T-helper 17 cell (primary cell): ENCODE measurements at regions not wholly inside any gene's neighbourhood (a gene's known extent, or its start where the extent isn't known, plus 50 kb on each side); places are given as distances from the start of the nearest gene placed in this dataset.

Experiments
- ATAC-seq: fragments of 150-1000 bp; cut with Tn5 transposase; 2 replicates; pipeline ENCODE4 v1.10.0; 2021; ENCODE audit warnings: mild to moderate bottlenecking, moderate library complexity
- DNase-seq, 3 donors: peaks; one replicate each; pipeline versions ENCODE4 v3.0.0 to v3.0.0-alpha.2; 2020 to 2021
- H3K9me3 ChIP-seq: one replicate; pipeline ENCODE4 v1.7.0; 2013; ENCODE audit warnings: low read length, mild to moderate bottlenecking; ENCODE audit not compliant: control insufficient read depth, poor library complexity, severe bottlenecking
- H3K27ac Mint-ChIP-seq: one replicate; pipeline ENCODE4 v1.8.0; 2022; ENCODE audit warnings: mild to moderate bottlenecking, moderate library complexity, mixed read lengths
- H3K27me3 Mint-ChIP-seq: one replicate; pipeline ENCODE4 v1.8.0; 2022; ENCODE audit warnings: mixed read lengths
- H3K36me3 Mint-ChIP-seq: one replicate; pipeline ENCODE4 v1.8.0; 2022; ENCODE audit warnings: low read depth, mixed read lengths
- H3K4me1 Mint-ChIP-seq: one replicate; pipeline ENCODE4 v1.8.0; 2022; ENCODE audit warnings: mild to moderate bottlenecking, mixed read lengths
- H3K4me3 Mint-ChIP-seq: one replicate; pipeline ENCODE4 v1.8.0; 2022; ENCODE audit warnings: mild to moderate bottlenecking, moderate library complexity, mixed read lengths

DNA sequence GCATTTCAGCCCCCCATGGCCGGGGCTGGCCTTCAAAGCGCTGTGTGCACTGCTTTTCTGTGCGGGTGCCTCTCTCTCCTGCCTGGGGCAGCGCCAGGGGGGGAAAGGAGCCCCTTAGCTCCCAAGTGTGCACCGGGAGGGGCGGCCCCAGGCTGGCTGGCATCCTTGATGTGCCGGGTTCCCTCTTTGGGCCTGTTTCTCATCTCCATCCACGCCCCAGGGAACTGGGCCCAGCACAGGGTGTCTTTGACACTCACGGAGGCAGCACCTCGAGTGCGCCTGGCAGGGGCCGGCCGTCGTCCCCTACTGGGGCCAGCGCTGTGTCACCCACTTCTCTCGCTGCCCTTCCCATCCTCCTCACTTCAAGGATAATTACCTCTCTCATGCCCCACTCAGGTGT lies 324.3 kb downstream of the TEX29 start:
- Mint-ChIP-seq H3K36me3 (no peaks in the 10 kb centered on the region), H3K4me3 (no peak overlapping the region), H3K27ac (no peak overlapping the region), H3K4me1 (no peaks in the 10 kb centered on the region), H3K27me3 (peaks cover 18% of the 10 kb centered on the region)
- no peaks in the 10 kb centered on the region for H3K9me3 ChIP-seq
- DNase-seq (no peak), ATAC-seq (no peak)

DNA sequence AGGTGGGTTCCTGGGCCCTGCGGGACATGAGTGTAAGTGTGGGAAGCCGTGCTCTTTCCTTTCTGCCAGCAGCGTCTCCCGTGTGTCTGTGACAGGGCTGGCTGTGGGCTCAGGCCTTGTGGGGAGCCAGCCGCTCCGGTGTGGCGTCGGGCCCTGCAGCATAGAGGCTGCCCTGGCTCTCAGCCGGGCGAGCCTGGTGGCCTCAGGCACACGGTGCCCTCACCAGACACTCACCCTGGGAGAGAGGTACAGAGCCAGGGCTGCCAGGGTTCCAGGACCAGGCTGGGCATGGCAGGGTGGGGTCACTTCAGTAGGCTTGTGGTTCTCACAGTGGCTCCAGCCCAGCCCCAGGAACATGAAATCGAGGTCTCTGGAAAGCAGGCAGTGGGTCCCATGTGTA lies 324.8 kb downstream of the TEX29 start:
- Mint-ChIP-seq H3K4me1 (no peaks in the 10 kb centered on the region), H3K4me3 (no peak overlapping the region), H3K36me3 (no peaks in the 10 kb centered on the region), H3K27me3 (peaks cover 19% of the 10 kb centered on the region), H3K27ac (no peak overlapping the region)
- H3K9me3 ChIP-seq: no peaks in the 10 kb centered on the region
- no peak for ATAC-seq
- DNase-seq: no peak

DNA sequence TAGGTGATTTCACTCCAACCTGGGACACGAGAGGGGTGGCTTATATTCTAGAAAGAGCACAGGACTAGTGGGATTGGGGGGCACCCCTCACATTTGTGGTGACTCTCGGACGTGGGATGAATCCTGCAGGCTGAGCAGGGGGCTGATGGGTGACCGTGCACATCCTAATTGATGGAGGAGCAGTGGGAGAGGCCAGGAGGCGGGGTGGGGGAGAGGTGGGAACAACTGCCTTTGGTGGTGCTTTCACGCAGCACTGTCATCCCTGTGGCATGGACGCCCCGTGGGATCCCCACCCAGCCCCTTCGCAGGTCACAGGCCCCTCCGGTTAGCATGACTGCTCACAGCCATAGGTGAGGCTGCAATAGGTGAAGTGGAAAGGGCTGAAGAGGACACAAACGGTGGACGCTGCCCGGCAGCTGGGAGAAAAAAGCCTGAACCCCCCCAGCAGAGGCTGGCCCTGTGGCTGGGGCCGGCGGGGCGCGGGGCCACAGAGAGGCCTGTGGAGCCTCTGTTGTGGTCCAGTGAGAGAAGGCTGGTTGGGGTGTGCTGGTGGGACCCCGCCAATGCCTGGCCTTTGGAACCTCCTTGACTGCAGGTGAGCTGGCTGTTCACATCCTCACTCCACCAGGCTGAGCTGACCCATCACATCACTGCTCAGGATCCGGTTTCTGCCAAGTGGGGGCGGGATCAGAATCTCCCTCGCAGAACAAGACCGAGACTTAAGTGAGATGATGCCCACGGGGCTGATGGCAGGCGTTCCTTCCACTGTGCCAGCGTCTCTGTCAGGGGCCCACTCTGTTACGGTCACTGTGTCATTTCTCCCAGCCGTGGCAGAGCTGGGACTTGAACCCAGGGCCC lies 325.4 kb downstream of the TEX29 start:
- no peaks in the 10 kb centered on the region for H3K9me3 ChIP-seq
- Mint-ChIP-seq H3K27ac (no peak overlapping the region), H3K4me1 (no peaks in the 10 kb centered on the region), H3K4me3 (no peak overlapping the region), H3K27me3 (peaks cover 25% of the 10 kb centered on the region), H3K36me3 (no peaks in the 10 kb centered on the region)
- no peak for DNase-seq
- ATAC-seq: no peak

DNA sequence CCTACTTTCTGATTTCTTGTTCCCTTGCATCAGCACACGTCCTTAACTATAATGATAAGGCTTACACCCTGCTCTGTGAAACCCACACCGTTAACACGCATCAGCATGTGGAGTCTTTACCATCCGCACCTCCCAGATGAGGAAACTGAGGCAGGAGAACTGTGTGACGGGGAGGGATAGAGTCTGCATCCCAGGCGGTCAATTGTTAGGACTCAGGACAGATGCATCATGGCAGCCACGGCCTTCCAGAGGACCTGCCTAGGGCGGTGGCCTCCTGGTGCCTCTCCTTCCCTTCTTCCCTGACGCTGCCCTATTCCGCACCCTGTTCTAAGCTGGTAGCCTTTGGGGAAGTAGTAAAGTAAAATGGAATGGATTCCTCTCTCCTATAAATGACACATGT lies 326.0 kb downstream of the TEX29 start:
- no peak for ATAC-seq
- Mint-ChIP-seq H3K4me3 (no peak overlapping the region), H3K27me3 (peaks cover 31% of the 10 kb centered on the region), H3K36me3 (no peaks in the 10 kb centered on the region), H3K4me1 (no peaks in the 10 kb centered on the region), H3K27ac (no peak overlapping the region)
- no peaks in the 10 kb centered on the region for H3K9me3 ChIP-seq
- DNase-seq: no peak

DNA sequence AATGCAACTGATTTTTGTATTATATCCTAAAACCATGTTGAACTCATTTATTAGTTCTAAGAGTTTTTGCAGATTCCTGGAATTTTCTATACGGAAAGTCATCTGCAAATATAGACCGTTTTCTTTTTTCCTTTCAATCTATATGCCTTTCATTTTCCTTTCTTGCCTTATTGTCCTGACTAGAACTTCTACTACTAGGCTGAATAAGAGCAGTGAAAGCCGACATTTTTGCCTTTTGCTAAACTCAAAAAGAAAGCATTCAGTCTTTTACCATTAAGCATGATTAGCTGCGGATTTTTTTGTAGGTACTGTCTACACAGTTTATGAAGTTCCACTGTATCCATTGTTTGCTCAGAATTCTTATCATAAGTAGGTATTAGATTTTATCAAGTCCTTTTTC lies 328.4 kb downstream of the TEX29 start:
- no peak for ATAC-seq

DNA sequence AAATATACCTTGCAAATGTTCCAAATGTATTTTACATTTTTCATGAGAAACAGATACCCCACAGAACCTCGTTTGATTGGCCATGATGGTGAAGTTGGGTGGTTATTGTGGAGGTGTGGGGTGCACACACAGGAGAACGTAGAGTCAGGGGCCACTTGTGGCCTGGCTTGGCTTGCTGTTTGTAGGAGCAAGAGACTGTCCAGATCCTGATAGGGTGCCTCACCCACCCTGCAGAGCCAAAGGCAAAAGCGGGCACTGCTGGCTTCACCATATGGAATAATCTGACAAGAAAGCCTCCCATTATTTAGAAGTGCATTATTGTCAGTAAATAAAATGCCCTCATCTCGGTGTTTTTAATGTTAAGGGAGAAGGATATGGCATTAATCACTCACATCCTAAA lies 330.2 kb downstream of the TEX29 start:
- Mint-ChIP-seq H3K36me3 (no peaks in the 10 kb centered on the region), H3K27me3 (peaks cover 40% of the 10 kb centered on the region), H3K4me3 (no peak overlapping the region), H3K27ac (no peak overlapping the region), H3K4me1 (no peaks in the 10 kb centered on the region)
- ATAC-seq (no peak), DNase-seq (no peak)
- no peaks in the 10 kb centered on the region for H3K9me3 ChIP-seq

More for the DNA sequence above, 328.4 kb downstream of the TEX29 start:
- no peak overlapping the region for H3K27ac Mint-ChIP-seq
- no peaks in the 10 kb centered on the region for H3K4me1 Mint-ChIP-seq
- no peak overlapping the region for H3K4me3 Mint-ChIP-seq
- no peaks in the 10 kb centered on the region for H3K9me3 ChIP-seq
- no peak for DNase-seq
- H3K36me3 Mint-ChIP-seq: no peaks in the 10 kb centered on the region
- H3K27me3 Mint-ChIP-seq: peaks cover 39% of the 10 kb centered on the region

DNA sequence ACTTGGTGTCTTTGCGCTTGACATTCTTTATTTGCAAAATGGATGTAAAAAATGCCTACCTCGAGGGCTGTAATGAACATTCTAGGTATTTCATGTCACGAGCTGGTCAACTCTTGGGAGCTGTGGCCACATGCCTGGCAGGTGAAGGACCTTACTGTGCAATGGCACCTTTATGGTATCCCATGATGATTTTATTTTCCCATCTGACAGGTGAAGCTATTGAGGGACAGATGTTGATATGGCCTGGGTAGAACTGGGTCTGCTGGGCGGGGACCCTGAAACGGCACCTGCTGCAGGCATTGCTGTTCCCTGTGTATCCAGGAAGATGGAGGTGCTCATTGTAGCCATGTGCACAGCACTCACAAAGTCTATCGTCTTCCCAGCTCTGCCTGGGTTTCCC lies 332.2 kb downstream of the TEX29 start:
- Mint-ChIP-seq H3K4me3 (no peak overlapping the region), H3K4me1 (no peaks in the 10 kb centered on the region), H3K27ac (no peak overlapping the region), H3K27me3 (peaks cover 54% of the 10 kb centered on the region), H3K36me3 (no peaks in the 10 kb centered on the region)
- DNase-seq (no peak), ATAC-seq (no peak)
- no peaks in the 10 kb centered on the region for H3K9me3 ChIP-seq

DNA sequence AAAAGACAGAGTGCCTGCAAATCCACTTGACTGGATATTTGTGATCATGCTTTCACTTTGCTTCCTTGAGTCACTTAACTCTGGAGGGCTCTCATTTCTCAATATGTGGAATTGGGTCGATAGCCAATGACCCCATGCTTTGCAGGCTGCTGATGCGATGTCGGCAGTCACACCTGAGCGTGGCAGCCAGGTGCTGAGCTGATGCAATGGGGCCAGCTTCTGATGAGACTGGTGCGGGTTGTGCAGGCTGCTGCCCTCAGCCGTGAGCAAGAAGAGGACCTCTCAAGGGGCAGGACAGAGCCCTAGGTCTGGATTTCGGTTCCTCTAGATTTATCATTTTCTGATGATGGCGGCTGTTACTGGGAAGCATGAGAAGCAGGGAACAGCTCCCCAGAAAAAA lies 334.1 kb downstream of the TEX29 start:
- Mint-ChIP-seq H3K4me3 (no peak overlapping the region), H3K27me3 (peaks cover 60% of the 10 kb centered on the region), H3K27ac (peak overlapping the region; percentile 10), H3K4me1 (no peaks in the 10 kb centered on the region), H3K36me3 (no peaks in the 10 kb centered on the region)
- no peaks in the 10 kb centered on the region for H3K9me3 ChIP-seq
- DNase-seq (no peak), ATAC-seq (no peak)

DNA sequence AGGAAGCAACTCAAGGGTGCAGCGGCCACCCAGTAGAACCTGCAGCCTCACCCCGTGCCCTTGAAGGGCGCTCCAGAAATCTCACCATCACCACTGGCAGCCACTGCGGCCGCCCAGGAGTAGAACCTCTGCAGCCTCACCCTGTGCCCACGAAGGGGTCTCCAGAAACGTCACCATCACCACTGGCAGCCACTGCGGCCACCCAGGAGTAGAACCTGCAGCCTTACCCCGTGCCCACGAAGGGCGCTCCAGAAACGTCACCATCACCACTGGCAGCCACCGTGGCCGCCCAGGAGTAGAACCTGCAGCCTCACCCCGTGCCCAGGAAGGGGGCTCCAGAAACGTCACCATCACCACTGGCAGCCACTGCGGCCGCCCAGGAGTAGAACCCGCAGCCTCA lies 336.0 kb downstream of the TEX29 start:
- H3K4me1 Mint-ChIP-seq: no peaks in the 10 kb centered on the region

DNA sequence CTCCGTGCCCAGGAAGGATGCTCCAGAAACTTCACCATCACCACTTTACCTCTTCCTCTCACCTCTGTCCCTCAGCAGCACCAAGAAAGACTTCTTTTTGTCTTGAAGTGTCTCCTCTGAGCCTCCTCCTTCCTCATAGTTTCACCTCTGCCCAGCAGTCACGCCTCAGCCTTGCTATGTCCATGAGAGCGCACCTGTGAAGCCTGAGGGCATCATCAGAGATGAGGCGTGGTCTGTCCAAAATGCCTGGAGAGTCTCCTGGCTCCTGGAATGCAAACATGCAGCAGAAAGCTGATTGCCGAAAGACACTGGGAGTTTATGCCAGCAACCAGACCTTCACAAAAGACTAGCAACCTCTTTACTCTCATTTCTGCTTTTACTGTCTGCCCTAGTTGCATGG lies 336.6 kb downstream of the TEX29 start:
- no peak overlapping the region for H3K27ac Mint-ChIP-seq
- ATAC-seq (no peak), DNase-seq (no peak)
- H3K4me1 Mint-ChIP-seq: no peaks in the 10 kb centered on the region
- H3K4me3 Mint-ChIP-seq: no peak overlapping the region
- no peaks in the 10 kb centered on the region for H3K36me3 Mint-ChIP-seq
- peaks cover 49% of the 10 kb centered on the region for H3K27me3 Mint-ChIP-seq
- no peaks in the 10 kb centered on the region for H3K9me3 ChIP-seq

More for the DNA sequence above, 336.0 kb downstream of the TEX29 start:
- Mint-ChIP-seq H3K27me3 (peaks cover 47% of the 10 kb centered on the region), H3K4me3 (no peak overlapping the region), H3K36me3 (no peaks in the 10 kb centered on the region), H3K27ac (no peak overlapping the region)
- ATAC-seq: no peak
- no peaks in the 10 kb centered on the region for H3K9me3 ChIP-seq
- DNase-seq: no peak

DNA sequence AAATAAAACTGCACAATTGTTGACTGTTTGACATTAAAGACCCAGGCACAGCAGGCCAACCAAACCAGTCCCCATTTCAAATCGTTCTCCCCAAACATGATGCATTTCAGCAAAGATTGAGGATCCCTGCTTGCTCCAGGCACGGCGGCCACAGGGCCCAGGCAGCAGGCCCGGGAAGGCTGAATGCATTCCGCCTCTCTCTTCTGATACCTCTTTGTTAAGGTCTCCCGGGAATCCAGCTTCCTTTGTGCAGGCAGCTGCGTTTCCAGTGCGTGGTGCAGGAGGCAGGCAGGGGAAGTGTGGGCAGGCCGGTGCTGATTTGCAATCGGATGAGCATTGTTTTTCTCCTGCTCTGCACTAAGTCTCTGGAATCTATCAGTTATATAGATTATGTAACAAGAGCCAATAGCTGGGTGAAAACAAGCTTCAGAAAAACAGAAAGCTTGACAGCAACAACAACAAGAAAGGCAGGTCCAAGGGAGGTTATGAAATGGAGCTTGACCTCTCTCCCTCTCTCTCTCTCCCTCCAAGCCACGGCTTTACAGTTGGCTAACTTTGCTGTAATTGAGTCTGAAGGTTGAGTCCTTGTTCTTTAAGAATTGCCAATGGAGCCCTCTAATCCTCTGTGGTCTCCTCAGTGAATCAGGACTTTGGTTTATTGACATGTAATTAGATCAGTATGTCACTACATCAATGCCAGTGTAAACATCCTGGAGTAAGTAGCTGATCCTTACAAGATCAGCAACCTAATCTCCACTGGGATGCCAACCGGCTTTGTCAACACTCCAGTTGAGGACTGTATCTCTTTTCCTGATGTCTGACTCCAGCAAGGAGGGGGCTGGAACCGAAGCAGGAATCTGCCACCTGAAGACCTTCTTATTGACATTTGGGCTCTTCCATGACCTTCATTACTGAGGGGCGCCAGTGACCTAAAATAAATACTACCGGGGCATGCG lies 338.0 kb downstream of the TEX29 start:
- Mint-ChIP-seq H3K4me1 (peaks cover 3% of the 10 kb centered on the region), H3K27me3 (peaks cover 41% of the 10 kb centered on the region), H3K36me3 (no peaks in the 10 kb centered on the region), H3K4me3 (no peak overlapping the region), H3K27ac (no peak overlapping the region)
- ATAC-seq: no peak
- DNase-seq: no peak
- H3K9me3 ChIP-seq: no peaks in the 10 kb centered on the region

DNA sequence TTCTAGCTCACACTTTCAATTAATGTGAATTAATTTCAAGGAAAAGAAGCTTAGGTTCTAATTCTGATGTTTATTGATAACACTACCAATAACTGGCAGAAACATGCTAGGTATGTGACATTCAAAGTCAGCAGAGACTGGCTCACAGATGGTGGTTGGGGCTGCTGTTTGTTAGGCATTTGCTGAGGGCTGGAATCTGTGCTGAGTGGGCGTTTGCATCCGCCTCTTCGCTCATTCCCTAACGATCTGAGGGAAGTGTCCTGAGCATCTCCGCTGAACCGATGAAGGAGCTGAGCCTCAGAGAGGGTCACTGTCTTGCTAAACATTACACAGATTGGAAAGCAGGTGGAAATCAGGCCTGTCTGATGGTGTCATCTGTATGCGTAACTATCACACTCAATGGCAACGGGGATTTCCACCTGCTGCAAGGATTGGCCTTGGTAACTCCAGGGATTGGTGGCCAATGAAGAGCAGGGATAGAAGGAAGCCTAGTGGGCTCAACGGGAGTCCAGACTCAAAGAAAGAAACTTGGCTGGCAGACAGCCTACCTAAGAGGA lies 338.9 kb downstream of the TEX29 start:
- Mint-ChIP-seq H3K4me3 (no peak overlapping the region), H3K36me3 (no peaks in the 10 kb centered on the region), H3K4me1 (peaks cover 3% of the 10 kb centered on the region), H3K27ac (no peak overlapping the region), H3K27me3 (peaks cover 43% of the 10 kb centered on the region)
- no peaks in the 10 kb centered on the region for H3K9me3 ChIP-seq
- DNase-seq: no peak
- ATAC-seq: no peak

DNA sequence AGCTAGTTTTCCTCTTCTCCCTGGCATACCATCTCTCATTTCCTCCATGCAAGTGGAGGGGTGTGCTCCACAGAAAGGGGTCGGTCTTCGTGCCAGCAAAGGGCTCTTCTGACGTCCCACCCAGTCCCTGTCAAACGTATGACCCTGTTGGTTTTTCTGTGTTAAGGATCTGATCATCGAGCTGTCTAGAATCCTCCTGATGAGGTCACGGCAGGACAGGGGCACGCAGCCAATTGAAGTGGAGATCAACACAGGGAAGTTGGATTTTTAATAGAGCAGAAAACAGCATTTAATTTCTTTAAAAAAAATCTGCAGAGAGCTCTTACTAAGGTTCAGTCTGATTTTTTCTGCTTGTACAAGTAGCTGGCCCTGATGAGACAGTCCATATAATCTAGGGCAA lies 339.4 kb downstream of the TEX29 start:
- Mint-ChIP-seq H3K27me3 (peaks cover 38% of the 10 kb centered on the region), H3K4me3 (no peak overlapping the region), H3K4me1 (peaks cover 3% of the 10 kb centered on the region), H3K36me3 (no peaks in the 10 kb centered on the region), H3K27ac (no peak overlapping the region)
- H3K9me3 ChIP-seq: no peaks in the 10 kb centered on the region
- DNase-seq (no peak), ATAC-seq (no peak)
